SK-N-SH (cell line): ENCODE measurements at regions not wholly inside any gene's neighbourhood (a gene's known extent, or its start where the extent isn't known, plus 50 kb on each side); places are given as distances from the start of the nearest gene placed in this dataset.
"Not testable (repeated sequence)": the region's sequence is repeated elsewhere in the genome, so short reads cannot be mapped to it uniquely, and the experiment has no call there.

Experiments
- CTCF ChIA-PET: fragments of 300-600, 350-600 bp; formaldehyde crosslinking; extraction: SDS; loops from one replicate; lab custom pipeline; 2021; lab: Yijun Ruan, JAX
- POLR2A ChIA-PET: fragments of 350-600 bp; sonication (Branson Sonifier 250); formaldehyde crosslinking; extraction: SDS; loops from one replicate; lab custom pipeline; 2020; ENCODE audit warnings: antibody characterized with exemption, inconsistent platforms; lab: Yijun Ruan, JAX
- DNase-seq: peaks from one replicate; pipeline ENCODE4 v3.0.0; 2012
- H2AFZ ChIP-seq: fragments of 200-600 bp; sonication (generic); 2 replicates; pipeline ENCODE4 v1.8.1; 2016; ENCODE audit warnings: antibody characterized with exemption, mild to moderate bottlenecking, low read depth
- H3F3A ChIP-seq: fragments of 200-600 bp; sonication (generic); replicated peaks from 2 replicates; pipeline ENCODE3; 2016; ENCODE audit warnings: antibody characterized with exemption, mild to moderate bottlenecking; ENCODE audit not compliant: insufficient read depth
- H3K27ac ChIP-seq, 2 experiments: fragments of 200-500 bp in 1 of 2; fragments of 200-600 bp in 1 of 2; sonication (Bioruptor generic) in 1 of 2; sonication (generic), shearing (Covaris generic) in 1 of 2; 2 replicates each; pipeline versions ENCODE4 v1.5.1 to v1.6.1; 2014 to 2016; ENCODE audit warnings: low read depth in 2 of 2, inconsistent platforms in 1 of 2, low read length in 1 of 2, mild to moderate bottlenecking in 1 of 2, mixed read lengths in 1 of 2
- H3K27me3 ChIP-seq: fragments of 200-600 bp; sonication (generic), shearing (Covaris generic); 2 replicates; pipeline ENCODE4 v1.6.1; 2016; ENCODE audit warnings: mixed run types; ENCODE audit not compliant: insufficient read depth
- H3K36me3 ChIP-seq, 2 experiments: fragments of 200-500 bp in 1 of 2; fragments of 200-600 bp in 1 of 2; sonication (Bioruptor generic) in 1 of 2; sonication (generic) in 1 of 2; replicated peaks in 1 of 2; 2 replicates each; pipeline versions ENCODE3 to v1.5.1; 2014 to 2016; ENCODE audit warnings: low read length in 1 of 2, mild to moderate bottlenecking in 1 of 2; ENCODE audit not compliant: insufficient read depth in 2 of 2, control insufficient read depth in 1 of 2
- H3K4me1 ChIP-seq, 2 experiments: fragments of 200-500 bp in 1 of 2; fragments of 200-600 bp in 1 of 2; sonication (Bioruptor generic) in 1 of 2; sonication (generic), shearing (Covaris generic) in 1 of 2; 2 replicates each; pipeline versions ENCODE4 v1.5.1 to v1.6.1; 2014 to 2016; ENCODE audit warnings: low read depth in 1 of 2, low read length in 1 of 2, mixed run types in 1 of 2; ENCODE audit not compliant: insufficient read depth in 2 of 2, control insufficient read depth in 1 of 2
- H3K4me2 ChIP-seq: fragments of 200-600 bp; sonication (generic), shearing (Covaris generic); 2 replicates; pipeline ENCODE4 v1.6.1; 2017; ENCODE audit warnings: mixed run types
- H3K4me3 ChIP-seq, 2 experiments: fragments of 200-500 bp in 1 of 2; fragments of 200-600 bp in 1 of 2; sonication (Bioruptor generic) in 1 of 2; sonication (generic), shearing (Covaris generic) in 1 of 2; 2 replicates each; pipeline versions ENCODE4 v1.5.1 to v1.8.1; 2014 to 2016; ENCODE audit warnings: low read depth in 2 of 2, inconsistent platforms in 1 of 2, low read length in 1 of 2, mild to moderate bottlenecking in 1 of 2, mixed read lengths in 1 of 2, moderate library complexity in 1 of 2
- H3K79me2 ChIP-seq: fragments of 200-600 bp; sonication (generic); 2 replicates; pipeline ENCODE4 v1.8.1; 2017; ENCODE audit warnings: mild to moderate bottlenecking; ENCODE audit not compliant: insufficient read depth
- H3K9ac ChIP-seq: fragments of 200-600 bp; sonication (generic); 2 replicates; pipeline ENCODE4 v1.6.1; 2017; ENCODE audit warnings: mixed run types
- H3K9me2 ChIP-seq: fragments of 200-600 bp; sonication (generic); 2 replicates; pipeline ENCODE4 v1.6.1; 2017; ENCODE audit warnings: mixed run types
- H3K9me3 ChIP-seq: fragments of 200-600 bp; sonication (generic); 2 replicates; pipeline ENCODE4 v1.6.1; 2017; ENCODE audit warnings: mixed run types, mild to moderate bottlenecking, moderate library complexity
- H4K20me1 ChIP-seq: fragments of 200-600 bp; sonication (generic); 2 replicates; pipeline ENCODE4 v1.6.1; 2017; ENCODE audit warnings: mild to moderate bottlenecking, mixed run types; ENCODE audit not compliant: insufficient read depth
- CHD2 ChIP-seq: fragments of 150-350 bp; IDR thresholded peaks from 2 replicates; pipeline ENCODE4 v1.6.1; 2018; ENCODE audit warnings: low read length; ENCODE audit not compliant: partially characterized antibody
- CTCF ChIP-seq: fragments of 200-600 bp; sonication (generic); IDR thresholded peaks from 2 replicates; pipeline ENCODE4 v1.6.1; 2017; ENCODE audit warnings: antibody characterized with exemption, mild to moderate bottlenecking, moderate library complexity
- EP300 ChIP-seq, 2 experiments: IDR thresholded peaks; 2 replicates each; pipeline versions ENCODE4 v1.4.0 to v1.6.1; 2012; ENCODE audit warnings: borderline replicate concordance in 1 of 2, low read depth in 1 of 2, low read length in 1 of 2
- EZH2phosphoT487 ChIP-seq: fragments of 200-600 bp; sonication (generic); IDR thresholded peaks from 2 replicates; pipeline ENCODE4 v1.6.1; 2017; ENCODE audit warnings: low read depth, mixed run types, mild to moderate bottlenecking, antibody characterized with exemption, moderate library complexity, borderline replicate concordance
- FOSL2 ChIP-seq: IDR thresholded peaks from 2 replicates; pipeline ENCODE4 v1.4.0; 2012; ENCODE audit warnings: low read depth, mild to moderate bottlenecking, moderate library complexity, borderline replicate concordance
- FOXM1 ChIP-seq: IDR thresholded peaks from 2 replicates; pipeline ENCODE4 v1.4.0; 2012; ENCODE audit warnings: low read depth, mild to moderate bottlenecking
- GATA2 ChIP-seq: sonication (generic); formaldehyde crosslinking; IDR thresholded peaks from 2 replicates; pipeline ENCODE4 v1.5.0; 2020; ENCODE audit warnings: mild to moderate bottlenecking, missing genetic modification reagents
- JUND ChIP-seq: IDR thresholded peaks from 2 replicates; pipeline ENCODE4 v1.4.0; 2012
- MAX ChIP-seq: IDR thresholded peaks from 2 replicates; pipeline ENCODE4 v1.4.0; 2012; ENCODE audit warnings: low read depth
- MXI1 ChIP-seq: IDR thresholded peaks from 2 replicates; pipeline ENCODE4 v1.6.1; 2012; ENCODE audit warnings: mild to moderate bottlenecking, low read depth, low read length, improper control_type of control experiment
- RCOR1 ChIP-seq: fragments of 150-350 bp; IDR thresholded peaks from 2 replicates; pipeline ENCODE4 v1.6.1; 2017; ENCODE audit warnings: antibody characterized with exemption, low read length
- RXRA ChIP-seq: IDR thresholded peaks from 2 replicates; pipeline ENCODE4 v1.4.0; 2012; ENCODE audit warnings: low read depth, mild to moderate bottlenecking, borderline replicate concordance
- SMC3 ChIP-seq: IDR thresholded peaks from 2 replicates; pipeline ENCODE4 v1.6.1; 2012; ENCODE audit warnings: low read depth, low read length, improper control_type of control experiment
- TAF1 ChIP-seq: IDR thresholded peaks from 2 replicates; pipeline ENCODE4 v1.6.1; 2012; ENCODE audit warnings: low read depth, mild to moderate bottlenecking, low read length, moderate library complexity, borderline replicate concordance
- TCF12 ChIP-seq: IDR thresholded peaks from 2 replicates; pipeline ENCODE4 v1.4.0; 2012
- USF1 ChIP-seq: IDR thresholded peaks from 2 replicates; pipeline ENCODE4 v1.4.0; 2012; ENCODE audit warnings: low read depth, borderline replicate concordance
- YY1 ChIP-seq: IDR thresholded peaks from 2 replicates; pipeline ENCODE4 v1.4.0; 2012; ENCODE audit warnings: low read depth, mild to moderate bottlenecking
- WGBS: methylation state at CpG from one replicate; pipeline ENCODE4 v1.1.6; 2017; ENCODE audit warnings: low lambda C conversion rate; 5-methylcytosine and 5-hydroxymethylcytosine counted together
- TF ChIP-seq, protein P1 (sequence below): fragments of 150-350 bp; IDR thresholded peaks from 2 replicates; pipeline ENCODE4 v1.6.1; 2016; ENCODE audit warnings: mild to moderate bottlenecking, low read depth, low read length
- TF ChIP-seq, protein P2 (sequence below): fragments of 150-350 bp; IDR thresholded peaks from 2 replicates; pipeline ENCODE4 v1.6.1; 2017; ENCODE audit warnings: antibody characterized with exemption, low read length, low read depth, borderline replicate concordance
- TF ChIP-seq, protein P3 (sequence below): IDR thresholded peaks from 2 replicates; pipeline ENCODE4 v1.6.1; 2012; ENCODE audit warnings: mild to moderate bottlenecking, low read depth, low read length, moderate library complexity

DNA sequence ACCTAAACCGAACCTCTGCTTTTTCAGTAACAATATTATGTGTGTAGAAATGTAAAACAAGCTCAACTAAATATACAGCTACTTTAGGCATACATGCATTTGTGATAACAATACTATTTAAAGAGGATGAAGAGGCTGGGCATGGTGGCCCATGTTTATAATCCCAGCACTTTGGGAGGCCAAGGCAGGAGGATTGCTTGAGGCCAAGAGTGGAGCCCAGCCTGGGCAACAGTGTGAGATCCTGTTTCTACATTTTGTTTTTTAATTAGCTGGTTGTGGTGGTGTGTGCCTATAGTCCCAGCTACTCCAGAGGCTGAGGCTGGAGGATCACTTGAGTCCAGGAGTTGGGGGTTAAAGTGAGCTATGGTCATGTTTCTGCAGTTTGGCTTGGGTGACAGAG lies 73.6 kb upstream of the LYPLAL1 start:
- Histone ChIP-seq H3K9me2 (no peaks in the 10 kb centered on the region), H3F3A (peaks cover 3% of the 10 kb centered on the region), H4K20me1 (no peaks in the 10 kb centered on the region), H3K4me2 (no peak overlapping the region), H3K36me3 (no peaks in the 10 kb centered on the region), H3K27ac (no peak overlapping the region), H3K4me3 (no peak overlapping the region), H3K9me3 (no peaks in the 10 kb centered on the region; the same call in 1 of the 2 replicates), H3K79me2 (no peaks in the 10 kb centered on the region), H3K4me1 (peaks cover 0 to 5% of the 10 kb centered on the region in 2 experiments; a peak in 1 of 4 replicates), H3K27me3 (no peaks in the 10 kb centered on the region), H3K9ac (no peak overlapping the region), H2AFZ (no peak overlapping the region)
- ChIA-PET POLR2A (no interaction called here), CTCF (interaction anchor here (0.8 to 1.5 kb wide), 4 partner anchors 9 to 560 kb away, joined by 3 to 4 read pairs (median 4); no protein-coding TSS in a partner anchor)
- no peak for TF ChIP-seq EP300 (IDR thresholded peaks at IDR 0.05; ENCODE audit: borderline replicate concordance in 1 of 2, low read depth in 1 of 2, low read length in 1 of 2)
- TF ChIP-seq FOSL2: no peak
- no peak for TF ChIP-seq YY1
- no peak for TF ChIP-seq MXI1
- no peak for TF ChIP-seq JUND
- TF ChIP-seq, protein P1, sequence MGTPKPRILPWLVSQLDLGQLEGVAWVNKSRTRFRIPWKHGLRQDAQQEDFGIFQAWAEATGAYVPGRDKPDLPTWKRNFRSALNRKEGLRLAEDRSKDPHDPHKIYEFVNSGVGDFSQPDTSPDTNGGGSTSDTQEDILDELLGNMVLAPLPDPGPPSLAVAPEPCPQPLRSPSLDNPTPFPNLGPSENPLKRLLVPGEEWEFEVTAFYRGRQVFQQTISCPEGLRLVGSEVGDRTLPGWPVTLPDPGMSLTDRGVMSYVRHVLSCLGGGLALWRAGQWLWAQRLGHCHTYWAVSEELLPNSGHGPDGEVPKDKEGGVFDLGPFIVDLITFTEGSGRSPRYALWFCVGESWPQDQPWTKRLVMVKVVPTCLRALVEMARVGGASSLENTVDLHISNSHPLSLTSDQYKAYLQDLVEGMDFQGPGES: no peak
- TF ChIP-seq GATA2 (CRISPR knock-in tag): no peak
- no peak for TF ChIP-seq USF1
- TF ChIP-seq CTCF: no peak
- no peak for TF ChIP-seq RXRA
- TF ChIP-seq TCF12: no peak
- TF ChIP-seq MAX: no peak
- TF ChIP-seq, protein P2, sequence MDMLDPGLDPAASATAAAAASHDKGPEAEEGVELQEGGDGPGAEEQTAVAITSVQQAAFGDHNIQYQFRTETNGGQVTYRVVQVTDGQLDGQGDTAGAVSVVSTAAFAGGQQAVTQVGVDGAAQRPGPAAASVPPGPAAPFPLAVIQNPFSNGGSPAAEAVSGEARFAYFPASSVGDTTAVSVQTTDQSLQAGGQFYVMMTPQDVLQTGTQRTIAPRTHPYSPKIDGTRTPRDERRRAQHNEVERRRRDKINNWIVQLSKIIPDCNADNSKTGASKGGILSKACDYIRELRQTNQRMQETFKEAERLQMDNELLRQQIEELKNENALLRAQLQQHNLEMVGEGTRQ: no peak
- no peak for TF ChIP-seq TAF1
- TF ChIP-seq FOXM1: no peak
- no peak for TF ChIP-seq SMC3
- TF ChIP-seq, protein P3, sequence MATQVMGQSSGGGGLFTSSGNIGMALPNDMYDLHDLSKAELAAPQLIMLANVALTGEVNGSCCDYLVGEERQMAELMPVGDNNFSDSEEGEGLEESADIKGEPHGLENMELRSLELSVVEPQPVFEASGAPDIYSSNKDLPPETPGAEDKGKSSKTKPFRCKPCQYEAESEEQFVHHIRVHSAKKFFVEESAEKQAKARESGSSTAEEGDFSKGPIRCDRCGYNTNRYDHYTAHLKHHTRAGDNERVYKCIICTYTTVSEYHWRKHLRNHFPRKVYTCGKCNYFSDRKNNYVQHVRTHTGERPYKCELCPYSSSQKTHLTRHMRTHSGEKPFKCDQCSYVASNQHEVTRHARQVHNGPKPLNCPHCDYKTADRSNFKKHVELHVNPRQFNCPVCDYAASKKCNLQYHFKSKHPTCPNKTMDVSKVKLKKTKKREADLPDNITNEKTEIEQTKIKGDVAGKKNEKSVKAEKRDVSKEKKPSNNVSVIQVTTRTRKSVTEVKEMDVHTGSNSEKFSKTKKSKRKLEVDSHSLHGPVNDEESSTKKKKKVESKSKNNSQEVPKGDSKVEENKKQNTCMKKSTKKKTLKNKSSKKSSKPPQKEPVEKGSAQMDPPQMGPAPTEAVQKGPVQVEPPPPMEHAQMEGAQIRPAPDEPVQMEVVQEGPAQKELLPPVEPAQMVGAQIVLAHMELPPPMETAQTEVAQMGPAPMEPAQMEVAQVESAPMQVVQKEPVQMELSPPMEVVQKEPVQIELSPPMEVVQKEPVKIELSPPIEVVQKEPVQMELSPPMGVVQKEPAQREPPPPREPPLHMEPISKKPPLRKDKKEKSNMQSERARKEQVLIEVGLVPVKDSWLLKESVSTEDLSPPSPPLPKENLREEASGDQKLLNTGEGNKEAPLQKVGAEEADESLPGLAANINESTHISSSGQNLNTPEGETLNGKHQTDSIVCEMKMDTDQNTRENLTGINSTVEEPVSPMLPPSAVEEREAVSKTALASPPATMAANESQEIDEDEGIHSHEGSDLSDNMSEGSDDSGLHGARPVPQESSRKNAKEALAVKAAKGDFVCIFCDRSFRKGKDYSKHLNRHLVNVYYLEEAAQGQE: no peak
- TF ChIP-seq CHD2: no peak
- no peak for TF ChIP-seq EZH2phosphoT487
- no peak for TF ChIP-seq RCOR1
- WGBS: 34% methylated on average over 1 of the region's 1 CpG
- no peak for DNase-seq

- WGBS: 29% methylated on average over 1 of the region's 1 CpG
- H3K4me2 ChIP-seq, H3F3A ChIP-seq, H3K36me3 ChIP-seq, H2AFZ ChIP-seq, H3K9ac ChIP-seq, H3K9me2 ChIP-seq, H3K9me3 ChIP-seq, DNase-seq, H3K27ac ChIP-seq, CTCF ChIA-PET, POLR2A ChIA-PET, H3K4me3 ChIP-seq, H3K79me2 ChIP-seq, H3K4me1 ChIP-seq, H3K27me3 ChIP-seq, H4K20me1 ChIP-seq: not testable (repeated sequence)
Measured at GRCh38 chr1:219102466-219102865, 71.2 kb upstream of the LYPLAL1 start.
